Nucleus accumbens (tissue), 56 donors: ENCODE measurements at regions not wholly inside any gene's neighbourhood (a gene's known extent, or its start where the extent isn't known, plus 50 kb on each side); places are given as distances from the start of the nearest gene placed in this dataset.

ENCODE experiments used
- DNase-seq, 56 donors: peaks; one replicate each; lab custom pipeline; 2025; lab: John Stamatoyannopoulos, UW

GRCh38 chr1:226816576-226816975, 53.8 kb upstream of the PSEN2 start:
- DNase-seq: no peak

GRCh38 chr1:226814751-226815537, 55.5 kb upstream of the PSEN2 start:
- DNase-seq: peak in 25 of 56 donors; percentile 9 to 69 (median 26)

- no peak for DNase-seq
These were observed 56.5 kb upstream of the PSEN2 start for GRCh38 chr1:226813671-226814591.

GRCh38 chr1:226810681-226811080, 59.7 kb upstream of the PSEN2 start:
- no peak for DNase-seq

- DNase-seq: peak in 31 of 56 donors; percentile 9 to 75 (median 45)
These were observed 60.4 kb upstream of the PSEN2 start for GRCh38 chr1:226809785-226810571.

- DNase-seq: no peak
These were observed 61.9 kb upstream of the PSEN2 start for GRCh38 chr1:226808501-226808900.

- no peak for DNase-seq
These were observed 63.4 kb upstream of the PSEN2 start for GRCh38 chr1:226806988-226807387.

GRCh38 chr1:226804907-226805759, 65.3 kb upstream of the PSEN2 start:
- no peak for DNase-seq

- DNase-seq: no peak
These were observed 61.8 kb upstream of the ITPKB start for GRCh38 chr1:226800763-226801380.

GRCh38 chr1:226799634-226800281, 60.7 kb upstream of the ITPKB start:
- no peak for DNase-seq

- no peak for DNase-seq
These were observed 59.6 kb upstream of the ITPKB start for GRCh38 chr1:226798427-226799411.

- no peak for DNase-seq
These were observed 58.1 kb upstream of the ITPKB start for GRCh38 chr1:226797151-226797550.

- DNase-seq: no peak
These were observed 54.7 kb upstream of the ITPKB start for GRCh38 chr1:226793620-226794276.

GRCh38 chr1:226792368-226792767, 53.3 kb upstream of the ITPKB start:
- no peak for DNase-seq

- no peak for DNase-seq
These were observed 51.6 kb upstream of the ITPKB start for GRCh38 chr1:226790545-226791181.

- no peak for DNase-seq
These were observed 49.9 kb upstream of the ITPKB start for GRCh38 chr1:226788965-226789364.
